HG03108 (cell line): ENCODE measurements at regions not wholly inside any gene's neighbourhood (a gene's known extent, or its start where the extent isn't known, plus 50 kb on each side); places are given as distances from the start of the nearest gene placed in this dataset.

Experiments used
- ATAC-seq: cut with Tn5 transposase; IDR thresholded peaks from one replicate; pipeline ENCODE4 v1.9.1; 2021; ENCODE audit warnings: moderate library complexity; ENCODE audit not compliant: unreplicated experiment

DNA sequence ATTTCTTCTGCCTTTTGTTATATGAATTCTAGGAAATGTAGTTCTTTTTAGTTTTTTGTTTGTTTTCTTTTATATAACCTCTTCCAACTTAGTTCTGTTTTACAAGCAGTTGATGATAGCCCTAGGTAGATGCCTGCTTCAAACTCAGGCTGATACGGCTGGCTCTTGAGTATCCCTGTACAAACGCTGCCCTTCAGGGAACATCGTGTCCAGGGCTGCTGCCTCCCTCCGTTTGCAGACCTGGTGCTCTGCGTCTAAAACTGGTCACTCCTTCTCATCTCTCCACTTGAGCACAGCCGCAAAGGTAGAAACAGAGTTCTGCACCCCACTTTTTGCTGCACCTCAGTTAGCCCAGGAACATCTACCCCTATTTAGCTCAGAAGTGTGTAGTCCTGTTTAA, 310.1 kb downstream of the PRL start:
- no peak for ATAC-seq

DNA sequence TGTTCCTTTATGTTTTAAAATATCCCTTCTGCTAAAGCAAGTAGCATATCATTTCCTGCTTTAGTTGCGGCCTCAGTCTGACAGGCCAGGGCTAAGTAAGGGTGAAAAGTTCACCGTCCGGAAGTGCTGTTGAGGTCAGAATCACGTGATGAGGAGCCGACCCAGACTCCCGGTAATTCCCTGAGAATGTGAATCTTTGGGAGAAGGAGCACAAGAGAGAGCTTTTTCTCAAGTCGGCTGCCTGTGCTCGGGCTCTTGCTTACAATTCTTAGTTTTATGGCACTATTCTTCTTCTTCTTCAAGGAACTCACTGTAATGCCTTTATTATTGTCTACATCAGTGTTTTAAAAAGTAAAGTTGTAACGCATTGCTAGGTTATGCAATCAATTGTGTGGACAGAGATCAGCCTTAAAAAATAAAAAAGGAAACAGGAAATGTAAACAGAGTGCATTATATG, 309.3 kb downstream of the PRL start:
- ATAC-seq = peak; percentile 67

DNA sequence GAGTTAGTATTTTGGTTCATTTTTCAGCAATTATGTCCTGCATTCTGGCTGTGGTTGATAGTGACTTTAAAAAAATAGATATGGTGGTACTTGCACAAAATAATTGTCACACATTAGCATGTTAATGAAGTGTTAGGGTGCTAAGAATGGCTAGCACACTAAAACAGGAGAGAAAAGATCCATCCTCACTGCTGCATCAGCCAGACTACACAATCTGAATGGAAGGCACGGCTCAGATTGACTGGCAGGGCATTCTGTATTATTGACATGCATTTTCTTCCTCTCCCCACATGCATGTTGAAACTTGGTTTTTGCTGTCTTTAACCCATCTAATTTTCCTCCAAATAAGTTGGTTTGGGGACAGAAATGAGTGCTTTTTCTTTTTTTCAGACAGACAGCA, 306.3 kb downstream of the PRL start:
- no peak for ATAC-seq

DNA sequence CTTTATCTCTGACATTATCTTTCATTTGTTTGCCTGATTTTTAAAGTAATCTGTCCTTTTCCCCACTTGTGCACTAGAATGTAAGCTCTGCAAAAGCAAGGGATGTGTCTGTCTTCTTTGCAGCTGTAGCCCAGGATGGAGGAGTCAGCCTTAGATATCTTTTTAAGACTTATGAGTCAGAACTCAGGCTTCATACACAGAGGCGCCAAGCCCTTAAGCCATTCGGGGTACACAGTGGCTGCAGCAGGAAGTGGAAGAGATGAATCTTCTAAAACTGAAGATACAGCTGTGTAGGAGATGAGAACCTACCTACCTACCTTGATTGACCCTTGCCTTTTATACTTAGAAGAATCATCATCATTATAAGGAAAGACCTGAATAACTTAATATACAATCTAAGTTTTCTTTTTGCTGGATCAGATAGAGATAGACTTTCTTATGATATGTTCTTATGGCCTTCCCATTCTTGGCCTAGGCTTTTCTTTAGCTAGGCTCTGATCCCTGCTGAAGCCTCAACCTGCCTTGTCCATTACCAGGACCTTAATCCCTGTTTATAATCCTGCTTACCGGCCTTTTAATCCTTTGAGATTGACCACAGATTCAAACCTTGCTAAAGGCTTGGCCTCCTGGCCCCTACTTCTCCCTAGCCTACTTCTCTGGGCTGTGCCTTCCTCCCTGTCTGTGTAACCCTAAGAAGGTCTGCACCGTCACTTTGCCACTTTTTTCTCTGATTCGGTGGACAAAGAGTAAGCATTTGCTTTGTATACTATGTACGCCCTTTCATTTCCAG, 304.5 kb downstream of the PRL start:
- ATAC-seq = no peak

DNA sequence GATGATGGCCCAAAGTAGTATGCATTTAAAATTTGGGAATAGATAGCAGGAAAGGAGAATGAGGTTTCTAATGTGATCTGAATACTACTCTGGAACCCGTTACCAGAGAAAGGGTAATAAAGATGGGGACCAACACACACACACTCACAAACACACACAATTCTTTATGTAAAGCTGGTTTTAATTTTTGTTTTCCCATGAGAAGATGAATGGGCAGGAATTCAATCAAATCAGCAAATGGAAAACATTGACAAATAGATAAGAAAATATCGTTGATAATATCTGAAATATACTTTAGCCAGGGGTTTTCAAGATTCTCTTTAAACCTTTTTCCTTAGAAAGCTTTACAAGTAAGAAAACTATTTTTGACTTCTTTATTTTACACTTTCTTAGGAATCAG, 303.0 kb downstream of the PRL start:
- ATAC-seq = no peak

DNA sequence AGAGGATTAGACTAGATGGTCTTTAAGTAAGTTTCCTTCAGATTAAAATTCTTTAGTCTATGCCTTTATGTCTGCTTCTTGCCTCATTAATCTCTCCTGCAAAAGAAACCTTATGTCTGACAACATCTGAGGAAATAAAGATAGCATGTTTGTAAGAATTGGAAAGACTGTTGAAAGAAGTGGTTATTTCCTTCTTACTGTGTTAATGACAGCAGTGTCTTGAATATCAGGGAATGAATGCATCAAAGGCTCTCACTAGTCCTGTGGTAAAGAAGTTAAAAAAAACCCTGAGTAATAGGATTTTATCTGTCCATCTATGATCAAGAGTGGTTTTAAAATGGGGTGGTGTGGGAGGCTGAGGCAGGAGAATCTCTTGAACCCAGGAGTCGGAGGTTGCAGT, 302.0 kb downstream of the PRL start:
- ATAC-seq = no peak

DNA sequence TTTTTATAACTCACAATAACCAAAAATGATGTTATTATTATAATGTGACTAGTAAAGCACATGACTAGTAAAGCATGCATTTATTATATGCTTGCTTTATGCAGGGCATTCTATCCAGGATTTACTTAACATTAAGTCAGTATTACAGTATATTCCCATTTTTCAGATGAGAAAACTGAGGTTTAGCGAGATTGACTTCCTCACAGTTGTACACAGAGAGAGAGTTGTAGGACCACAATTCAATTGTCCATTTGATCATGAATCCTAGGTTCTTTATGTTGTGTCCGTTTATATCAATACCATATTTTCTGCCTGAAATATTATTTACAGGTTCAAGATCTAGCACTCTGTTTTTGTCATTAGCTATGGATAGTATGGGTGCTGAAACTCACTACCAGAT, 301.5 kb downstream of the PRL start:
- no peak for ATAC-seq

DNA sequence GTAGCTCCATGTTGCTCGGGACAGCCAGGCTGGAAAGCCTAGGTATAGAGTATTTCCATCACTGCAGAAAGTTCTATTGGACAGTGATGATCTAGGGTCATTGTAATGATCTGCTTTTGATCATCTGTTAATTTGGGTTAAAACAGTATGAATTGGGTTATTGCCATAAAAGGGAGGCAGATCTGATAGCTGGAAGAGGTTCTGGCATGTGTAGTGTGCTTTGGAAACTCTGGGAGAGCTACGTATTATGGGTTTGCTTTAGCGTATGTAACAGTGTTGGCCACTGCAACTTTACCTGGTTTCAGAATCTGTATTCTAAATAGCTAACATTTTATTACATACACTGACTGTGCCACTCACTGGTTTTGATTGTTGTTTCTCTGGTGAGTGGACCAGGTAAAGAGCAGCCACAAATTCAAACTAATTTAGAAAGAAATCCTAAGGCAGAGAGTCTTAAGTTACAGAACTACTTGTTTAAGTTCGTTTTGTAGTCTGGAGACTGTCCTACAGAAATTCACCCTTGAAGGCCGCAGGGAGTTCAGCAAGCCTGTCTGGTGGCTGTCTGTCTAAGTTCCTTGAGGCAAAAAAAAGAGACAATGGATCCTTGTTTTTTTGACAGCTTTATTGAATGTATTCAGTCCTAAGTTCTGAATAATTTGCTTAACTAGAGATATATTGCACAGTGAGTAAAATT, 300.3 kb downstream of the PRL start:
- ATAC-seq = no peak

DNA sequence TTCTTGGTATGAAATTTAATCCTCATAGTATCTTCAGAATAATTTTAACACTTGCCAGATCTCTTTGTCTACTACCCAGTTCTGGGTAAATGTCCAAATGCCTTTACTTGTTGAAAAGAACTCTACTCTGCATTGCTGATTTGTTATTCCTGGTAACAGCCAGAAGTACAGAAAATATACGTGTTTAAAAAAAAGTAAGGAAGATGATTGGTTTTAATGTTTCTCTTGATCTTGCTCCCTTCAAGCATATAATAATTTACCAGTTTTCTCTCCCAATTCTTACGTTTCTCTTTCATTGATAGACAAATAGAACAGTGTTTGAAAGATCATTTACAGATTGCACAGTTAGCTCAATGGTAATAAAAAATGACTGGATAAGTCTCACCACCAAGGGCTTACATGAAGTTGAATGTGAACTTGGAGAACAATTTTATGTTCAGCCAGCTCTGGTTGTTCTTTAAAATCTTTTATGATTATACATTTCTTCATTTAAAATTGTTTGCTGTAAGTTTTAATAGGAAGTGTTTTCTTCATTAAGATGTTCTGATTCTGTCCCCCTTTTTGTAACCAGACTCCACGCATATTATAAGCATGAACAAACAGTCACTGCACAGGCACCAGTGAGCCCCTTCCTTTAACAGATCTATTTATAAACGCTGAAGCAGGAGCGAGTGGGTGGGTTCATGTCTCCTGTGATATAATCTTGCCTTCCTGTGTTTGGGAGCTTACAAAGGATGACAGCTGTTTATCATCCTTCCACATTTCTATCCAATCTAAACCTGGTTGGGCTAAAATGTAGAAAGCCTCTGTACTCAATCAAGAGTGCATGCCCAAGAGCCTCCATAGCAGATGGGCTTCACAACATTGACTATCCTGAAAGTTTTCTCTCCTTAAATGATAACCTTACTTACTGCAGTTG, 299.5 kb downstream of the PRL start:
- no peak for ATAC-seq

DNA sequence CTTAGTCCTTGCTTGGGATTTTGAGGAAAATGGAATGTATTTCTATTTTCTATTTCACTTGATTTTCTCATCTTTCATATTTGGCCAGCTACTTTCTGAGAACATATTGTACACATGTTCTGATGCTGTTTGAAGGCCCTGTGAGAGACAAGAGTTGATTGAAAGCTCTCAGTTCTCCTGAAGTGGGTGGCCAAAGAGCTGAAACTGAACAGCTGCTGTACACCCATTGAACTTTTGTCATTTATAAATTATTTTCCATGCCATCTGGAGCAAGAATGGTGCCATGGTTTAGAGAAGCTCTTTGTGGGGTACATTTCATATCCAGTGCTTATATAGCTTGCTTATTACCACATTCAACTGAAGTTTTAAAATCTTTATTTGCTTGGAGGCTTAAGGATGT, 298.3 kb downstream of the PRL start:
- no peak for ATAC-seq

DNA sequence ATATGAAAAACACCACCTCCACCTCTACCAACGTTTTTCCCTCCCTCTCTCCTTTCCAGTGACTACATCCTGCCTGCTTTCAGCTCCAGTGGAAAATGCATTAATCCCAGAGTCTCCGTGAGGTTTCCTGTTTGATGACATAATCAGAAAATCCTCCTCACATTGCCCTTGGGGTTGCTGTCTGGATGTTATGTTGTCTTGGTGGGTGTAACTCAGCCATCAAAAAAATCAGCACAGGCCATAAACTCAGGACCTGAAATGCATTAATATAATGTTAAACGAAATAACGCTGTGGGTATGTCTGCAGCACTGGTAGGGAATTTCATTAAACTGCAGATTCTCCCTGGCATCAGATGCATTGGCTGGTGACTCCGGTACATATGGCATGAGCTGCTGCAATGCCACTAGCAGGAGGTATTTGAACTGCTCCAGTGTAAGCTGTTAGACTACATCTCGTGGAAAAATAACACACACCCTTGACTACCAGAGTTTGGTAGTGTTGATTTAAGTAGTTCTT, 297.8 kb downstream of the PRL start:
- no peak for ATAC-seq

DNA sequence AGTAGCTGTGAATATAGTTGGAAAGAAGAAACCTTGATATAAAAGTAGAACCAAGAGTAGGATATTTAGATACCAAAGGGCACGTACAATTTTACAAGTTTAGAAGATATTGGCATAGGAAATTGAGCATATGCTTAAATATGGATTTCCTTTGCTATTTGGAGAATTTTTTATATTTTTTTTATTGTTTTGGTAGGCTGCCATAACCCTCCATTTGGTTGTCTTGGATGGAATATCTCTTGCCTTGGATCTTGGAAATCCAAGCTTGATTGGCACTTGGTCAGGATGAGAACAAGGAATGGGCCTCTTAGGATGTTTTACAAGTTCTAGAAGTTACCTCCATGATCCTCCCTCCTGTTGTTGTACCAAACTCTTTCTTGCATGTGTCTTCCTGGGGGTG, 297.1 kb downstream of the PRL start:
- ATAC-seq = no peak

DNA sequence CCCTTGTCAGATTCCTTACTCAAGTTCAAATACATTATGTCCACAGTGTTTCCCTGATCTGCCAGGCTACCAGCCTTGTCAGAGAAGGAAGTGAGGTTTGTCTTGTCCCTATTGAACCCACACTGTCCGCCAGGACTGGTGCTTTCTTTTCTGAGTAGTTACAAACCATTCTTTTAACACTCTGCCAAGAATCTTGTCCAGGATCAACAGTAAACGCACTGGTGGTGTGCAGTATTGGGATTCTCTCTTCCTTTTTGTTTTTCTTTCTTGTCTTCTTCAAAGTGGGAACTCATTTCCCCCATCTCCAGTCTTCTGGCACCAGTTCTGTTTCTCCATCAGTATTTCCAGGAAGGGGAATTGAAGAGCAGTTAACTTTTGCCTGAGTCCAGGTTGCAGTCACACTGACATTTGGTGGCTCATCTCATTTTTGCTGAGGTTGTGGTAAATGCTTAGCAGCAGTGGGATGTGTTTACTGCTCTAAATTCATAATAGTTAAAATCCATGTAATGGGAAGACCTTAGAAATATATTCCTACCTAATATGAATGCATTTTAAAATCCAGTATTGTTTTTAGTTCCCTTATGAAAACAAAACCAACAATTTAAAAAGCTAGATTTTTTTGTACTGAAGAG, 295.3 kb downstream of the PRL start:
- ATAC-seq = no peak

DNA sequence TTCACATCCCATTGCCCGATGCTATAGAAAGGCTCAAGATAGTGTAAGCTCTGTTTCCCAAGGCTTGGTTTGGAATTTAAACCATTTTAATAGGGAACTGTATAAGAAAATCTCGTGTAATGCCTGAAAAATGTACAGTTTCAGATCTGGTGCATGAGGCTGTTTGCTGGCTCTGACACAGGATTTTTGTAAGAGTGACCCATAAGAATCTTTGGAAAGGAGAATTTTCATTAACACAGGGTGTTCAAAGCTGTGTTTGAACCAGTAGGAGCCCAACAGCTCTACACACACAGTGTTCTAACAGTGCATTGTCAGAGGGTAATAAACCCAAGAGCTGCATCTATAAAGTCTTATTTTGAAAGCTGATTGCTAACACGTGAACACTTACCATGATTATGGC, 293.5 kb downstream of the PRL start:
- no peak for ATAC-seq

DNA sequence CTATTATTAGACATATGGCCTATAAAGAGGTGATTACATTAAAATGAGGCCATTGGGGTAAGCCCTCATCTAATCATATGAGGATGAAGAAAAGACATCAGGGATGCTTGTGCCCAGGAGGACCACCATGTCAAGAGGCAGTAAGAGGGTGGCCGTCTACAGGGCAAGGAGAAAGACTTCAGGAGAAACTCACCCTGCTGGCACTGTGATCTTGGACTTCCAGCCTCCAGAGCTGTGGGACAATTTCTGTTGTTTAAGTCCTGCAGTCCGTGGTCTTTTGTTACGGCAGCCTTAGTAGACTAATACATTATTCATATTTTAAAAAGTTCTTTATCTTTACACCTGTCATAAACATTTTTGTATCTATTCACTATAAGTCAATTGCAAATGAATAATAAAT, 290.0 kb downstream of the PRL start:
- ATAC-seq = no peak

DNA sequence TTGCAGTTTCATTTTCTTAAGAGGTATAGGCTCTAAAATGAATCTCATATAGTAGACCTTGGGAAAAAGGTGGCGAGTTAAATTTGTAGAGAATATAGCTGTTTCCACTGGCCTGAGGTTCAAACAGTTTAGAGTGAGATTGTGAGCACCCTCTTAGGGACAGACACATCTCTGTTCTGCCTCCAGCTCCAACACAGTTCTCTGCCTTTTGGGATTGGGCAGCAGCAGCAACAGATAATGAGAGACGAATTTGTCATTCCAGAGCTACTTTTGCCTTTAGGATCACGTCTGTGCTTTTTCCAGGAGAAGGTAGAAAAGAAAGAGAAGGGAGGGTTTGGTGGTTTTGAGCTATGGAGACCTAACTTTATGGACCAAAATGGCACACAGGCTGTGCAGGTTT, 289.4 kb downstream of the PRL start:
- no peak for ATAC-seq

DNA sequence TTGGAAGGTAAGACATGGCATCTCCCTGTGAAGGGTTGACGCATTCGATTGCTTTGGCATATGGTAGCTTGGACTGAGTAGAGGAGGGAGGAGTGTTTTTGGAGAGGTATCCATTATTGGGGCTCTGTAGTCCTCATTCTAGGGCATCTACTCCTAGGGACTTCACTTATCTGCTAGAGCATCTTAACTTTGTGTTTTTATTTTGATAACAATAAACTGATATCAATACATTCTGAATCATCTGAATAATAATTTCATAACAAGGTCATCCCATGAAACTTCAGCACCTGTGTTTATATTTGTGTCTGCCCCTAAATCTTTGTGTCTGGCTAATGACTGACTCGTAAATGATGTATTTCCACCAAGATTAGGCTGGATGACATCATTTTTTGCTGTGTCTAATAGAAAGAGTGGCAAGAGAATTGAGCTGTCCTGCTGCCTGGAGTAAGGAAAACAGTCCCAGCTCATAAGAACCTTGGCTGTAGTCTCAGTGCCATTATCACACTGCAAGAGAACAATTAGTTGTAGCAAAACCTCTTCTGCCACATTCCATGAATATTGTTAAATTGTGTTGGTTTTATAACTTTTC, 288.5 kb downstream of the PRL start:
- no peak for ATAC-seq

DNA sequence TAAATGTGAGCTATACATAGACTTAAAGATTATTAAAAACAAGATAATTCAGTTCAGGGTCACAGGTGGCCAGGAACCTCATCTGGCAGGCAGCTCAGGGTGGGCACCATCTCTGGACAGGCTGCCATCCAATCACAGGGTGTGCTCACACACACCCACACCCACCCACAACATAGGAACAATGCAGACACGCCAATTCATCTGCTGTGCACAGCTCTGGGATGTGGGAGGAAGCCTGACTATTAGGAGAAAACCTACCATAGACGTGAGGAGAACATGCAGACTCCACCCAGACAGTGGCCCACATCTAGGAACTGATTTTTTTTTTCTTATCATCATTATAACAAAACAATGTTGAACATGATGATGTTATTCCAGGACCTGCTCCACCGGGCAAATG, 286.7 kb downstream of the PRL start:
- no peak for ATAC-seq

DNA sequence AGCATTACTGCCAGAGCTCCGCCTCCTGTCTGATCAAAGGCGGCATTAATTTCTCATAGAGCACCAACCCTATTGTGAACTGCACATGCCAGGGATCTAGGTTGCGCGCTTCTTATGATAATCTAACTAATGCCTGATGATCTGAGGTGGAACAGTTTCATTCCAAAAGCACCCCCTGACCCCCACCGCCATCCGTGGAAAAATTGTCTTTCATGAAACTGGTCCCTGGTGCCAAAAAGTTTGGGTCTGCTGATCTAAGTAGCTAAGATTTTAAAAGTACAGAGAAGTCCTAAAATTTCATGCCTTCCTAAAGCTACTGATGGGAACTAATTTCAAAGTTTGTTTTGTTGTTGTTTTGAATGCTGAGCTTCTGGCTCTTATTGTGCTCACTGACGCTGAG, 281.6 kb downstream of the PRL start:
- ATAC-seq = no peak

DNA sequence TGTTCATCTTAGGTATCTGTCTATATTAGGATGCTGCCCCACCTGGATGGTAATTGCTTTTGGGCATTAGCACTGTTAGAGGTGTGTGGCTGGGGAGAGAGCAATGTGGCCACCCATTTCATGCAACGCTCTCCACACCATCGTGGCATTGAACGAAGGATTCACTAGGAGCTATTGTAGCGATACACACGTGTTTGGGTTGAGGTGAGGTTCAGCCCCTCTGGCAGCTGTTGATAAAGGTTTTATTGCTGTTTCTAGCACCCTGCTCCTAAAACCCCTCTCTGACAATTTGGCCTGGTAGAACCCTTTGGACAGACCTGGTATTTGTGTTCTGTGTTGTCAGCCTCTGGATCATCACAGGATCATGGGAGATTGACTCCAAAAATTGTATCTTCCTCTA, 280.9 kb downstream of the PRL start:
- no peak for ATAC-seq

DNA sequence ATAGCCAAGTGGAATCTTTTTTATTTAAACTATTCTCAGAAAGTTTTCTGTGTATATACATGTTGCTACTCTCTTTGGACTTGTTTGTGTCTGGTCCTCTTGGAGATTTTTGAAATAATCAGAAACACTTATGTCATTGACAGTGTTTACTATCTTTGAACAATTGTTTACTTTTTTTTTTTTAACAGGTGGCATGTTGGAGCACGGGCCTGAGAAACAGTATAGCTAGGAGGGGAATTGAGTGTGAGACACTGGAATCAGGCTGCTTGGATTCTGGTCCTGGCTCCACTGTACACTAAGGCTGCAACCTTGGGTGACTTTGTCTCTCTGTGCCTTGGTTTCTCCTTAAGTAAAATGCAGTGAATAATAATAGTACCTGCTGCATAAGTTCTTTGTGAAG, 279.6 kb downstream of the PRL start:
- ATAC-seq = no peak
